ENCODE measurements at regions not wholly inside any gene's neighbourhood (a gene's known extent, or its start where the extent isn't known, plus 50 kb on each side); places are given as distances from the start of the nearest gene placed in this dataset.
"Not testable (repeated sequence)": the region's sequence is repeated elsewhere in the genome, so short reads cannot be mapped to it uniquely, and the experiment has no call there.

- in situ Hi-C loops (cut with HindIII; ENCODE audit: low pct_ligation_motif_present, low pct_unique_long_range_greater_than_20kb, low sequenced_read_pairs), result no loop called here
- DNase-seq, result no peak
These were observed 150.1 kb upstream of the ZNF217 start for GRCh38 chr20:53743607-53744260.

- DNase-seq, result no peak
- in situ Hi-C loops (cut with HindIII; ENCODE audit: low pct_ligation_motif_present, low pct_unique_long_range_greater_than_20kb, low sequenced_read_pairs), result no loop called here
These were observed 149.0 kb upstream of the ZNF217 start for GRCh38 chr20:53742685-53743081.

- DNase-seq, result no peak
- in situ Hi-C loops (cut with HindIII; ENCODE audit: low pct_ligation_motif_present, low pct_unique_long_range_greater_than_20kb, low sequenced_read_pairs), result no loop called here
These were observed 148.0 kb upstream of the ZNF217 start for GRCh38 chr20:53741726-53742028.

DNA sequence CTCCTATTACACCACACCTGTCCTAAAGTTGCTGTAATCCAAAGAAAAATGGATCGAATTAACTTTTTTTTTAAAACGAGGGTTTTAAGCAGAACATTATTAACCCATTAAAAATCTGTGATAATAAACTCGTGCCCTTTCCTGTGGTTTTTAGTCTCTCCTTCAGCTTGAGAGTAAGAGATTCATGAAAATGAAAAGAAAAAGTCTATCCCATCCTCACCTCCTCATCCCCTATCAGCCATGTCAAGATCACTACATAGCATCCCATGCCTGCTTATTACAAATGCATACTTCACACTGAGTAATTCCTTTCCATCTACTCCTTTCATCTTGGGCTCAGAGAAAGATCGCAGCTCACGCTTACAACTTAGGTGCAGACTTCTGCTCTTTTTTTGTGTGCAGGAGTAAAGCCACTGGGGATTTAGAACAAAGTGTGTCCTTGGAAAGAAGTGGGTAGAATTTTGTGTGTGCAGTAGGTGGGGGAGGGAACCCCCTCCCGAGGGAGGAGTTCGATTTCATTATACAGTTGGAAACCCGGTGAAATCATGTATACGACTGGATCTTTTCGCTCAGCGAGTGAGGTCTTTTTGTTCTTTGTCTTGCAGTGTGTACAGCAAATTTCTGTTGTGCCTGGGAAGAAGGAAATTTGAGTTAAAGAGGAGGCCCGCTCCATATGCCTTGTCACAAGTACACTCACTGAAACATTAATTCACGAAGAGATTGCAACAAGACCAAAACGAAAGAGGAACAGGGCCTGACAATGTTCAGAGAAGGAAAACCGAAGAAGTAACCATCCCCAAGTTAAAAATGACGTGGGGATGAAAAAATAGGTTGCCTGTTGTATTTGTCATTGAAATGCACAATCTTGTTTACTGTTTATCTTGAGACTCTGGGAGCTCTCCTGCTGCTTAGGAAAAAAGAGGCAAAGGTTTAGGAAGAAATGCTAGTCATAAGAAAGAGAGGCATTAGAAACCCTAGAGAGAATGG is 146.5 kb upstream of the ZNF217 start:
- in situ Hi-C loops (cut with HindIII; ENCODE audit: low pct_ligation_motif_present, low pct_unique_long_range_greater_than_20kb, low sequenced_read_pairs), result no loop called here
- no peak for DNase-seq

DNA sequence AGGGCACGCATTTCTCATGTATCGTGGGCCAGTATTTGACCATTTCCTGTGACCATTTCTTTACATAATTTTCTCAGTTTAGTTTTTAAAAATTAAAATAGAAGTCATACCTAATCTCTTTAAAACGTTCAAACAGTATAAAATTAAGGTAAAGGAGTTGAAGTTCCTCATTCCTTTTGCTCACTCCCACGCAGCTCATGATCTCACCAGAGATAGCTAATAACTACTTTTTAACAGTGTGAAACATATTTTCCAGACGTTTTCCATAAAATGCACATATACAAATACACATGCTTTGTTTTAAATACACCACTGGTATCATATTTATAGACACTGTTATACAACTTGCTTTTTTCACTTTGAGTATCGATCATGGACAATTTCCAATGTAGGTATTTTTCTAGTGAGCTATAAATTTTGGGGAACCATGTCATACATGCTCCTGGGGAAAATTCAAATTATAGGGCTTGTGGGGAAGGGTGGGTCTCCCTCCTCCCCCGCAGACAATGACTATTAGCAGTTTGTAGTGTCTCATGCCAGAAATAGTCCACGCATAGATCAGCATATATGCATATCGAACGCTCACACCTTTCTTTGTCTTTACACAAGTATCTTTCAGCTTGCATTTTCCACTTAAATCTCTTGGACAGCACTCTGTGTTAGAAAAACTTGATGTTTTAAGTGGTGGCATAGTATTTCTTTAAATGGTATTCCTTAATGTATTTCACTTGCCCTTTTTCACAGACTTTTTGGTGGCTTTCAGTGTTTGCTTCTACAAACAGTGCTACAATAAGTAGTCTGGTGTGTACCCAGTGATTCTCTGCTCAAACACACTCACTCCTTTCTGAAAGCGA is 145.5 kb upstream of the ZNF217 start:
- DNase-seq, result no peak

DNA sequence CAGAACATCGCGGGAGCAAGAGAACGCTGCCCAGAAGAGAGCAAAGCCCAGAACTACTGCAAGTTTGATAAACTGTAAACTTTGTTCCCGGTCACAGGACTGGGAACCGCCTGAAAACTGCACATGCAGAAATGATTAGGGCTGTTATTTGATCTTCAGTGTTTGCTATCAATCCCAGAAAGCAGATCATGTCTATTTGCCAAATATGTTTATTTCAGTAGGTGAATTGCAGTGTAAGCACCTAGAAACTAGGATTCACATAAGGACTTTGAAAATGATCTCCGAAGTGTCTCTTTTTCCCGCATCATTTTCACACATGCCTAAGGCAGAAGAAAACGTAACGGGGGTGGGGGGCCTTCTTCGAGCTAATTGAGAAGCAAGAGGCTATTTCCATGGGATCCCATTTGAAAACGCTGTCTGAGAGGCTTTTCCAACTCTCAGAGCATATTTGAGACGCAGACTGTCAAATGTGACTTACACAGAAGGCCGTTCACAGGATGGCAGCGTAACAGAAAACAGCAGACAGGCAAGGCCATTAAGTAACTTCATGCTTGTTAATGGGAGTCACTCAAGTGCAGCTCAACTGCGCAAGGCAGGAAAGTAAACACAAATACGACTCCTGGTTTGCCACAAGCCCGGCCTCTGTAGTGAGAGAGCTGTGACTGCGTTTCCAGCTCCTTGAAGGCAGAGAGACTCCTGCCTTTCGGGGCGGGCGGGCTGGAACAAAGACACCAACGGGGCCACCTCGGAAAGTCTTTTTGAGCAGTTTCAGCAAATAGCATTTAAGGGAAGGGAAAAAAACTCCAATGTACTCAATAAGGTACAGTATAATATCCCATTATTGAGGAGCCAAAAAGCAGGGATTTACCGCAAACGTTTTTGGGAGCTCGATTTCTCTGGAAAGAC is 144.7 kb upstream of the ZNF217 start:
- in situ Hi-C loops (cut with HindIII; ENCODE audit: low pct_ligation_motif_present, low pct_unique_long_range_greater_than_20kb, low sequenced_read_pairs), result no loop called here
- DNase-seq, result no peak

More for the DNA sequence above, 145.5 kb upstream of the ZNF217 start:
- in situ Hi-C loops (cut with HindIII; ENCODE audit: low pct_ligation_motif_present, low pct_unique_long_range_greater_than_20kb, low sequenced_read_pairs), result no loop called here

DNA sequence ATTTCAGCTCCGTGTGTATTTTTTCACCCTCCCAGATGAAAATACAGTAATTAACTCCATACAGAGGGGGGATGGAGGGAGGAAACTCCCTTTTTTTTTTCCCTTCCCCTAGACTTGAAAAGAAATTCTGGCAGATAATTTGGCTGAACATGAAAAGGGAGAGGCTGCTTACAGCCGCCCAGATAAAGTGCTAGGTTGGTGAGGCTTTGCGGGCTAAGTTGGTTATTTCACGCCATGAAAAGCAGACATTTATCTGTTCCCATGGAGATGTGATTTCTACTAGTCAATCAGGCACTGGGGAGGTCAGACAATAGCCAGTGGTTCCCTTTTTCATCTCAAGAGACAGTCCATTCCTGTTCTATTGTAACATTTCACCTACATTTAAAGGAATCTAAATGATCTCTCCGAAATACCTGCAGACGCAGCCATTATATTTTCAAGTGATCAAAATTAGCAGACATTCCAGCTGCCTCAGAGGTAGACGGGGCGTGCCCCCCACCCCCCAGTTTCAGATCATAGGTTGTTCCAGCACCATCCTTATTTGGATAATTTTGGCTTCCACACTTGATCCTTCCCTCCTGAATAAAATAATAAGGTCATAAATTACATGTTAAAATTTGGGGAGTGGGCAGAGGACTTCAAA is 143.9 kb upstream of the ZNF217 start:
- in situ Hi-C loops (cut with HindIII; ENCODE audit: low pct_ligation_motif_present, low pct_unique_long_range_greater_than_20kb, low sequenced_read_pairs), result no loop called here
- DNase-seq, result no peak

DNA sequence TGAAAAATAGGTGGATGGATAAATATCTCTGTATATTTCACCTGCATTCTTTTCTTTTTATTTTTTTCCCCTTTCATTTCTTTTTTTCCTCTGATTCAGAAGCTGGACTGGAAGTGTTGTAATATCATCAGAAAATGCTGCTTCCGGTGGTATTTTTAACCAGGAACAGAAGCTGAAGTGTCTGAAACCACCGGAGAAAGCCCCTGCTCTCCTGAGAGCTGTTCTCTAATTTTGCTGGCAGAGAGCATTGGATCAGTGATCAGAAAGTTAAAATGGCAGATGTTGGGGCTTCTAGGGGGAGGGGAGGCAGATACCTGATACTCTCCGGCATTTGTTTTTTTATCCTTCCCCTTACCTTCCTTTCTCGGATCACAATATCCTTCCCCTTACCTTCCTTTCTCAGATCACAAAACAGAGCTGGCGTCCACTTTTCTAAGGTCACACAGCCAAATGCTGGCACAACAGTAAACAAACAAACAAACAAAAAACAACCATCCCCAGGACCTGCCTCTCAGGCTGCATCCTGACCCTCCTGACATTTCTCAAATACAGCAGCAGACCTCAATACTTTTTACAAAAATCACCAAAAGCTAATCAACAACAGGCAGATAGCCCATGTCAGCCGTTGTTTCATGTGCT is 143.2 kb upstream of the ZNF217 start:
- no peak for DNase-seq
- in situ Hi-C loops (cut with HindIII; ENCODE audit: low pct_ligation_motif_present, low pct_unique_long_range_greater_than_20kb, low sequenced_read_pairs), result no loop called here

DNA sequence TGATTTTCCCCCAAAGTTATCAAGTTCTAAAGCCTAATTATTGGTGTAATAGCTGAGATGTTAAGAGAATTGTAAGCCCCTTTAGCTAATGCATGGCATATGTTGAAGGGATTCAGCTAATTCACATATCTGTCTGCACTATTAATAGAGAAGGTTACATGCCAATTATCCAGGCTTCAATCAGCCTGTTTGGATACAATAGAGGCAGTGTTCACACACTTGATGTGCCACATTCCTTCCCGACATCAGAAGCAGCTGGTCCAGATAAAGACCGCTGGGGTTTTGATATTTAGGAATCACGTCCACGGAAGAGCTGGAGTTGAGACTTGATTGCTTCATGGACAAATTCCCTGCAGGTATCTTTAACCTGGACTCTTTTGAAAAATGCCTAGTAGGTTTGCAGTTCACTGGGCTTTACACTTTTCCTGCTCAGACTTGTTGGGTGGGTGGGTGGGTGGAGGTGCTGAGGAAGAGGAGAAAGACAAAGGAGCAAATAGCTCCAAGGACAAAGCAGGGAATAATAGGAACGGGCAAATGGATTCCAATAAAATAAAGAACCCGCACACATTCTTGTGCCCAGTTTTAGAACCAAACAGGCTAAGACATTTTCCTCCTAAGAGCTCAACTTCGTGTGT is 142.6 kb upstream of the ZNF217 start:
- in situ Hi-C loops (cut with HindIII; ENCODE audit: low pct_ligation_motif_present, low pct_unique_long_range_greater_than_20kb, low sequenced_read_pairs), result no loop called here
- DNase-seq, result no peak

- DNase-seq, result peak; percentile 38
- in situ Hi-C loops (cut with HindIII; ENCODE audit: low pct_ligation_motif_present, low pct_unique_long_range_greater_than_20kb, low sequenced_read_pairs), result no loop called here
These were observed 142.0 kb upstream of the ZNF217 start for GRCh38 chr20:53735536-53736050.

GRCh38 chr20:53734006-53734688 is 140.5 kb upstream of the ZNF217 start:
- in situ Hi-C loops (cut with HindIII; ENCODE audit: low pct_ligation_motif_present, low pct_unique_long_range_greater_than_20kb, low sequenced_read_pairs), result no loop called here
- DNase-seq, result no peak

GRCh38 chr20:53731595-53731994 is 138.0 kb upstream of the ZNF217 start:
- no peak for DNase-seq
- in situ Hi-C loops (cut with HindIII; ENCODE audit: low pct_ligation_motif_present, low pct_unique_long_range_greater_than_20kb, low sequenced_read_pairs), result no loop called here

DNA sequence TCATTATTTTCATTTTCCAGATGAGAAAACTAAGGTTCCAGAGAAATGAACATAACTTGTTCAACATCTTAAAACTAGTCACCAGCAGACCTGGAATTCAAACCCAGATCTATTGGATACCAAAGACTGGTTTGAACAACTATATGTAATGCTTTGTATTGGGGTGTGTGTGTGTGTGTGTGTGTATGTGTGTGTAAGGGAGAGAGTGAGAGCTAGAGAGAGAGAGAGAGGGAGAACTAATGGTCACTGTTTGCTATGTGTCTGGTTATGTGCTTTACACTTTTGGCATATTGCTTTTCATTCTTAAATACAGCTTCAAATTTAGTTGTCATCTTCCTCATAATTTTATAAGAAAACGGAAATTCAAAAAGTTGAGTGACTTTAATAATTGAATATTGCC is 134.7 kb upstream of the ZNF217 start:
- no peak for DNase-seq
- in situ Hi-C loops (cut with HindIII; ENCODE audit: low pct_ligation_motif_present, low pct_unique_long_range_greater_than_20kb, low sequenced_read_pairs), result no loop called here

DNA sequence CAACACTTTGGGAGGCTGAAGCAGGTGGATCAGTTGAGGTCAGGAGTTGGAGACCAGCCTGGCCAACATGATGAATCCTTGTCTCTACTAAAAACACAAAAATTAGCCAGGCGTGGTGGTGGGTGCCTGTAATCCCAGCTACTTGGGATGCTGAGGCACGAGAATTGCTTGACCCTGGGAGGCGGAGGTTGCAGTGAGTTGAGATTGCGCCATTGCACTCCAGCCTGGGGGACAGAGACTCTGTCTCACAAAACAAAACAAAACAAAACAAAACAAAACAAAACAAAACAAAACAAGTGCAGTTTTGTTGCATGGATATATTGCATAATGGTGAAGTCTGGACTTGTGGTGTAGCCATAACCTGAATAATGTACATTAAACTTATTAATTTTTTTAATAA is 133.6 kb upstream of the ZNF217 start:
- DNase-seq; in situ Hi-C loops (cut with HindIII; ENCODE audit: low pct_ligation_motif_present, low pct_unique_long_range_greater_than_20kb, low sequenced_read_pairs): not testable (repeated sequence)

DNA sequence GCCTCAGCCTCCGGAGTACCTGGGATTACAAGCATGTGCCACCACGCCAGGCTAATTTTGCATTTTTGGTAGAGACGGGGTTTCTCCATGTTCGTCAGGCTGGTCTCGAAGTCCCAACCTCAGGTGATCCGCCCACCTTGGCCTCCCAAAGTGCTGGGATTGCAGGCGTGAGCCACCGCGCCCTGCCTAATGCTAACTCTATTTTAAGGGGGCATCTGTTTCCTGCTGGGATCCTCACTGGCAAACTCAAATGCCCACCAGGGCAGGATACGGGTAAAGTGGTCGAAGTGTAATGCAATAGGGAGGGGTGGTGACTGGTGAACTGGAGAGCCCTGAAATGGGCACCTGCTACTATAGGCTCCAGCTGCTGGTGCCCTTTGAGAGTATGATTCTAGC is 131.9 kb upstream of the ZNF217 start:
- in situ Hi-C loops (cut with HindIII; ENCODE audit: low pct_ligation_motif_present, low pct_unique_long_range_greater_than_20kb, low sequenced_read_pairs), result no loop called here
- no peak for DNase-seq

GRCh38 chr20:53723621-53724020 is 130.0 kb upstream of the ZNF217 start:
- in situ Hi-C loops (cut with HindIII; ENCODE audit: low pct_ligation_motif_present, low pct_unique_long_range_greater_than_20kb, low sequenced_read_pairs), result no loop called here
- no peak for DNase-seq
